Endothelial cell of umbilical vein (primary cell): ENCODE measurements at regions not wholly inside any gene's neighbourhood (a gene's known extent, or its start where the extent isn't known, plus 50 kb on each side); places are given as distances from the start of the nearest gene placed in this dataset.

Source experiments
- CTCF ChIP-seq, 2 donors: IDR thresholded peaks; 1 replicate in 1 of 2; 2 replicates in 1 of 2; pipeline ENCODE4 v1.5.1; 2011; ENCODE audit warnings: low read length in 2 of 2, mild to moderate bottlenecking in 2 of 2, moderate library complexity in 2 of 2, control low read depth in 1 of 2, inconsistent platforms in 1 of 2, low read depth in 1 of 2; ENCODE audit not compliant: insufficient read depth in 1 of 2; ENCODE audit errors: extremely low read depth in 1 of 2
- EZH2 ChIP-seq: IDR thresholded peaks from 2 replicates; pipeline ENCODE4 v1.6.1; 2012; ENCODE audit warnings: borderline replicate concordance, low read depth, mild to moderate bottlenecking, moderate library complexity, low read length, inconsistent platforms; ENCODE audit not compliant: severe bottlenecking
- GATA2 ChIP-seq: IDR thresholded peaks from 2 replicates; pipeline ENCODE4 v1.7.0; 2011; ENCODE audit warnings: low read depth, mild to moderate bottlenecking, moderate library complexity, mixed read lengths, low read length; ENCODE audit not compliant: insufficient read length, insufficient read depth
- POLR2A ChIP-seq: IDR thresholded peaks from 2 replicates; pipeline ENCODE4 v1.6.1; 2012; ENCODE audit warnings: low read depth, mild to moderate bottlenecking, control low read depth, low read length

- TF ChIP-seq POLR2A (no peak), GATA2 (no peak), EZH2 (no peak), CTCF (IDR thresholded peaks at IDR 0.05; ENCODE audit: extremely low read depth in 1 of 2, insufficient read depth in 1 of 2, low read depth in 1 of 2, low read length in 2 of 2) (no peak)
These were observed 81.4 kb upstream of the DUSP22 start for GRCh38 chr6:210778-211374.
